ENCODE measurements at regions not wholly inside any gene's neighbourhood (a gene's known extent, or its start where the extent isn't known, plus 50 kb on each side); places are given as distances from the start of the nearest gene placed in this dataset.

GRCh38 chr1:48105165-48105564, 108.0 kb upstream of the TRABD2B start:
- DNase-seq (ENCODE audit: low read depth), result peak; percentile 34
- peak; percentile 31 for TF ChIP-seq CTCF (IDR thresholded peaks at IDR 0.05; ENCODE audit: insufficient read depth, low read length)
- H3K4me3 ChIP-seq (ENCODE audit: low read depth, low read length), result no peak overlapping the region

- DNase-seq (ENCODE audit: low read depth), result no peak
- no peak for TF ChIP-seq CTCF (IDR thresholded peaks at IDR 0.05; ENCODE audit: insufficient read depth, low read length)
- H3K4me3 ChIP-seq (ENCODE audit: low read depth, low read length), result no peak overlapping the region
These were observed 106.3 kb upstream of the TRABD2B start for GRCh38 chr1:48103495-48103894.

- DNase-seq (ENCODE audit: low read depth), result no peak
- H3K4me3 ChIP-seq (ENCODE audit: low read depth, low read length), result no peak overlapping the region
- TF ChIP-seq CTCF (IDR thresholded peaks at IDR 0.05; ENCODE audit: insufficient read depth, low read length), result no peak
These were observed 105.6 kb upstream of the TRABD2B start for GRCh38 chr1:48102766-48103165.

- TF ChIP-seq CTCF (IDR thresholded peaks at IDR 0.05; ENCODE audit: insufficient read depth, low read length), result no peak
- no peak for DNase-seq (ENCODE audit: low read depth)
- H3K4me3 ChIP-seq (ENCODE audit: low read depth, low read length), result no peak overlapping the region
These were observed 102.0 kb upstream of the TRABD2B start for GRCh38 chr1:48099072-48099773.

GRCh38 chr1:48093696-48094528, 96.7 kb upstream of the TRABD2B start:
- peak; percentile 72 for TF ChIP-seq CTCF (IDR thresholded peaks at IDR 0.05; ENCODE audit: insufficient read depth, low read length)
- DNase-seq (ENCODE audit: low read depth), result peak; percentile 21
- no peak overlapping the region for H3K4me3 ChIP-seq (ENCODE audit: low read depth, low read length)

- DNase-seq (ENCODE audit: low read depth), result no peak
- no peak overlapping the region for H3K4me3 ChIP-seq (ENCODE audit: low read depth, low read length)
- no peak for TF ChIP-seq CTCF (IDR thresholded peaks at IDR 0.05; ENCODE audit: insufficient read depth, low read length)
These were observed 96.0 kb upstream of the TRABD2B start for GRCh38 chr1:48093147-48093546.
